AG10803 (cell line): ENCODE measurements at regions not wholly inside any gene's neighbourhood (a gene's known extent, or its start where the extent isn't known, plus 50 kb on each side); places are given as distances from the start of the nearest gene placed in this dataset.
"Not testable (repeated sequence)": the region's sequence is repeated elsewhere in the genome, so short reads cannot be mapped to it uniquely, and the experiment has no call there.

ENCODE experiments used
- DNase-seq: peaks from one replicate; pipeline ENCODE4 v3.0.0; 2010; ENCODE audit warnings: low read depth
- H3K4me3 ChIP-seq: 2 replicates; pipeline ENCODE4 v1.5.1; 2011; ENCODE audit warnings: mild to moderate bottlenecking, low read length, control low read depth
- CTCF ChIP-seq: conservative IDR thresholded peaks from 2 replicates; pipeline ENCODE4 v1.5.1; 2011; ENCODE audit warnings: mild to moderate bottlenecking, low read length, control low read depth, inconsistent platforms

GRCh38 chr6:16823718-16824352 is 62.6 kb upstream of the ATXN1 start:
- TF ChIP-seq CTCF = no peak
- DNase-seq = no peak

DNA sequence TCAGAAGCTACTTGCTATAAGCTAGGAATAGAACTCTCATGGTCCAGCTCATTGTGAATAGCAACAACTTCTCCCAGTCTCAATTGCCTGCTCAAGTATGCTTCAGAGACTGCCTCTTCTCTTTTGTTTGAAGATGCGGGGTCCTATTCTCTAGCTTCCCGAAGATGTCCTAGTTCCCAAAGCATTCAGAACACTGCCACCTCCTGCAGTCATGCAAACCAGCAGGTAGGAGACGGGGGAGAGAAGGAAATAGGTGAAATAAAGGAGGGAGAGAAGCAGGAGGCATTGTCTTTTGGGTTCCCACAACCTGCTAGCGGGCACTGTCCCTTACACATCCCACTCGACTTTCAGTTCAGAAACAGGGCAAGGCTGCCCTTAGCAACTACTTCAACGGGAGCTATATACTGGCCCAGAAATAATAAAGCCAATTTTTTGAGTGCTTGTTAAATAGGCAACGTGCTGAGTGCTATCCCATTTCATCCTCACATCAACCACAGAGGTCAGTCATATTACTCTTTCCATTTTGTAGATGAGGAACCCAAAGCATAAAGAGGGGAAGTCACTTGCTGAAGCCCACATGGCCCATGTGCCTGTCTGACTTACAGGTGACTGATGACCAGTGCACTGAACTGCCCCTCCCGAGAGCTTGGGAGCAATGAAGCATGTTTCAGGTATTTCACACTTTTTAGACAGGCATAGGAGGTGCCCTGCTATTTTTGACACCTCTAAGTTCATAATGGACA is 61.9 kb upstream of the ATXN1 start:
- H3K4me3 ChIP-seq = no peak overlapping the region
- no peak for TF ChIP-seq CTCF
- DNase-seq = no peak

More at GRCh38 chr6:16823718-16824352, 62.6 kb upstream of the ATXN1 start:
- H3K4me3 ChIP-seq = no peak overlapping the region

- no peak overlapping the region for H3K4me3 ChIP-seq
- no peak for TF ChIP-seq CTCF
- DNase-seq = no peak
These were observed 61.3 kb upstream of the ATXN1 start for GRCh38 chr6:16822529-16822928.

DNA sequence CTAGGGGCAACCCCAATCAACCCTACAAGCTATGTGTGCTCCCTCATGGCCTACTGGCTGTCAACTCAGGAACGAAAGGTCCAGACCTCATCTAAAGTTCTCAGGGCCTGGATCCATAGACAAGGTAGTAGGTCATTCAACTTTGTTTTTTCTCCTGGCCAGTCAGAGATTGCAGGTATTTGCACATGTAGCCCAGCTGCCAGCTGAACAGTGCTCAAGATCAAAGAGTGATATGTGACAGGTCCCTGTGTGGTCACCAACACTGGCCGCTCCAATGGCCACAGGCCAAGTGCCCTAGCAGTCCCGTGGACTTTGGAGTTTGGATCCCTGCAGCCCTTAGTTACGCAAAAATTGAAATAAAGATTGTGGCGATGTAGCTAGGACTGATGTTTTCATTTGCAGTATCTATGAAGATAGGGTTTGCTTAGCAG is 60.6 kb upstream of the ATXN1 start:
- no peak for TF ChIP-seq CTCF
- no peak for DNase-seq
- no peak overlapping the region for H3K4me3 ChIP-seq

- DNase-seq, H3K4me3 ChIP-seq: not testable (repeated sequence)
These were observed 59.0 kb upstream of the ATXN1 start for GRCh38 chr6:16820262-16820661.

- peak; percentile 45 for TF ChIP-seq CTCF
- peak; percentile 32 for DNase-seq
- no peak overlapping the region for H3K4me3 ChIP-seq
These were observed 58.5 kb upstream of the ATXN1 start for GRCh38 chr6:16819752-16820151.

DNA sequence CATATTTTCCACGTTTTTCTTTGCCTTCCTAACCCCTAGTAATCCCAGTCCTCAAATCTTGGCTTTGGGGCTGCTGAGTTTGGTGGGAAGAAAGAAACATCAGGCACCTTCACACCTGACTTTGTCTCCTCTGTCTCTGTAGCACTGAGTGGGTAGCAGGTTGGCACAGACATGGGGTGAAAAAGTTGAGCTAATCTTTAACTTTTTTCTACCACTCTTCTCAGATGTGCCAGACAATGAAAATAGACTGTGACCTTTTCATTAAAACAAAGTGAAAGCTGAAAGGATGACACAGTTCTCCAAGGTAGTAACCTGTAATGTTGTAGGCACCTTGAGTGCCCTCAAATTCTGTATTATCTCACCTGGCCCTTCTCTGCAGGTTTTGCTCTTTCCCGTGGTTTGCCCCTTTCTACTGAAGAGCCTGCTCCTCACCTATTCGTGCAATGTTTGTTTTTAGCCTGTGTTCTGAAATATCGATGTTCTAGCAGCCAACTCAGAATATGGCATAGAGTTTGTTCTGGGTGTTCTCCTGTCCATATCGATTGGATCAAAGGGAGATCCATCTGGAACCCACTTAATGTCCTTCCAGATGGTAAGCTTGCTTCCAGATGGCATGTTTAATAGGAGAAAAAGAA is 57.8 kb upstream of the ATXN1 start:
- DNase-seq = no peak
- TF ChIP-seq CTCF = no peak
- no peak overlapping the region for H3K4me3 ChIP-seq
